Keratinocyte (primary cell): ENCODE measurements at regions not wholly inside any gene's neighbourhood (a gene's known extent, or its start where the extent isn't known, plus 50 kb on each side); places are given as distances from the start of the nearest gene placed in this dataset.
A peak's percentile ranks its signal among the peaks of the same experiment; 100 is the strongest.

Source experiments
- DNase-seq: peaks from one replicate; pipeline ENCODE4 v3.0.0-alpha.2; 2011; ENCODE audit warnings: low read depth, missing footprints, low spot score
- FAIRE-seq: peaks from 2 replicates; lab custom pipeline; 2011; peaks lifted over from hg19 to GRCh38; lab: Jason Lieb, UNC
- H2AFZ ChIP-seq: 2 replicates; pipeline ENCODE4 v1.6.0; 2012; ENCODE audit warnings: low read length, control low read depth, inconsistent platforms; ENCODE audit not compliant: control insufficient read depth
- H3K27ac ChIP-seq: 2 replicates; pipeline ENCODE4 v1.5.1; 2011; ENCODE audit warnings: low read length; ENCODE audit not compliant: control insufficient read depth, insufficient read depth
- H3K27me3 ChIP-seq: 3 replicates; pipeline ENCODE4 v1.6.0; 2011; ENCODE audit warnings: low read length; ENCODE audit not compliant: control insufficient read depth, insufficient read depth; ENCODE audit errors: extremely low read depth
- H3K36me3 ChIP-seq, 2 experiments: 2 replicates in 1 of 2; 3 replicates in 1 of 2; pipeline ENCODE4 v1.5.1; 2011; ENCODE audit warnings: low read length in 2 of 2, mild to moderate bottlenecking in 1 of 2; ENCODE audit not compliant: control insufficient read depth in 2 of 2, insufficient read depth in 2 of 2; ENCODE audit errors: extremely low read depth in 1 of 2
- H3K4me1 ChIP-seq: 3 replicates; pipeline ENCODE4 v1.5.1; 2011; ENCODE audit warnings: low read length; ENCODE audit not compliant: control insufficient read depth, insufficient read depth; ENCODE audit errors: extremely low read depth
- H3K4me2 ChIP-seq: 3 replicates; pipeline ENCODE4 v1.6.0; 2011; ENCODE audit warnings: low read depth, low read length; ENCODE audit not compliant: control insufficient read depth, insufficient read depth; ENCODE audit errors: extremely low read depth
- H3K4me3 ChIP-seq, 3 experiments: fragments of 200-600 bp in 1 of 3; sonication (generic) in 1 of 3; 2 replicates in 2 of 3; 3 replicates in 1 of 3; pipeline ENCODE4 v1.5.1; 2011 to 2016; ENCODE audit warnings: low read length in 3 of 3, mild to moderate bottlenecking in 3 of 3, control low read depth in 2 of 3, inconsistent platforms in 1 of 3, low read depth in 1 of 3, mixed read lengths in 1 of 3, mixed run types in 1 of 3, moderate library complexity in 1 of 3; ENCODE audit not compliant: control insufficient read depth in 2 of 3, insufficient read depth in 2 of 3; ENCODE audit errors: extremely low read depth in 1 of 3
- H3K79me2 ChIP-seq: 2 replicates; pipeline ENCODE4 v1.6.0; 2012; ENCODE audit warnings: low read length; ENCODE audit not compliant: control insufficient read depth, insufficient read depth
- H3K9ac ChIP-seq: 3 replicates; pipeline ENCODE4 v1.6.0; 2011; ENCODE audit warnings: low read length; ENCODE audit not compliant: control insufficient read depth, insufficient read depth; ENCODE audit errors: extremely low read depth
- H3K9me1 ChIP-seq: 3 replicates; pipeline ENCODE4 v1.6.0; 2011; ENCODE audit warnings: low read length; ENCODE audit not compliant: control insufficient read depth, insufficient read depth; ENCODE audit errors: extremely low read depth
- H3K9me3 ChIP-seq: 2 replicates; pipeline ENCODE4 v1.5.1; 2012; ENCODE audit warnings: low read depth, low read length; ENCODE audit not compliant: control insufficient read depth
- H4K20me1 ChIP-seq: 3 replicates; pipeline ENCODE4 v1.6.0; 2011; ENCODE audit warnings: low read length; ENCODE audit not compliant: control insufficient read depth, insufficient read depth; ENCODE audit errors: extremely low read depth
- EZH2 ChIP-seq: IDR thresholded peaks from one replicate; pipeline ENCODE4 v1.6.1; 2012; ENCODE audit warnings: inconsistent platforms, mild to moderate bottlenecking, low read length, moderate library complexity
- dilution Hi-C: fragments of 300-500 bp; cut with MboI; formaldehyde crosslinking; loops from one replicate; pipeline ENCODE4 v1.7.0; 2020; ENCODE audit warnings: low sequenced_read_pairs; ENCODE audit not compliant: extremely low pct_ligation_motif_present
- TF ChIP-seq, protein P1 (sequence below), 3 experiments: IDR thresholded peaks in 1 of 3; conservative IDR thresholded peaks in 1 of 3; optimal IDR thresholded peaks in 1 of 3; 2 replicates in 2 of 3; 3 replicates in 1 of 3; pipeline versions ENCODE3 to v1.5.1; 2011; ENCODE audit warnings: low read length in 3 of 3, mild to moderate bottlenecking in 3 of 3, moderate library complexity in 2 of 3, control low read depth in 1 of 3, inconsistent platforms in 1 of 3; ENCODE audit not compliant: insufficient read depth in 2 of 3; ENCODE audit errors: extremely low read depth in 1 of 3

DNA sequence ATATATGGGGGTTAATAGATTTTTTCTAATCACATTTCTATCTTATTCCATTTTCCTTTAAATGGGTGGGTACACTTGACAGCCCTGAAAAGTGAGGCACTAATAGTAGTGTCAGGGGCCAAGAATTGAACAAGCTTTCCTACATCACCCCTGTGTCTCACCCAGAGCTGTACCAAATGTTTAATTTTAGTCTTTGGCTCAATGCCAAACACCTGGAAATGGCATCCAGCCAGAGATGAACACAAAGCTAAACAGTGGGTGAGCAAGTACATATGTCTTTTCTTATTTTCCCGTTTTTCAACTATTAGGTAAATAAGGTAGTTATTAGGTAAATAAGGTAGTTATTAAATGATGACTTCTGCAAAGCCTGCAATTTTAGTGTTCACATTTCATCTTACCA is 276.3 kb upstream of the ERBB4 start:
- Histone ChIP-seq H3K27me3 (no peaks in the 10 kb centered on the region), H3K27ac (no peak overlapping the region), H3K36me3 (no peaks in the 10 kb centered on the region), H4K20me1 (no peaks in the 10 kb centered on the region), H3K9me1 (no peaks in the 10 kb centered on the region), H3K79me2 (no peaks in the 10 kb centered on the region), H3K9ac (no peak overlapping the region), H3K4me3 (no peak overlapping the region), H3K9me3 (no peaks in the 10 kb centered on the region), H3K4me1 (peaks cover 6% of the 10 kb centered on the region), H2AFZ (no peak overlapping the region), H3K4me2 (no peak overlapping the region)
- DNase-seq (no peak), FAIRE-seq (no peak)
- TF ChIP-seq, protein P1, sequence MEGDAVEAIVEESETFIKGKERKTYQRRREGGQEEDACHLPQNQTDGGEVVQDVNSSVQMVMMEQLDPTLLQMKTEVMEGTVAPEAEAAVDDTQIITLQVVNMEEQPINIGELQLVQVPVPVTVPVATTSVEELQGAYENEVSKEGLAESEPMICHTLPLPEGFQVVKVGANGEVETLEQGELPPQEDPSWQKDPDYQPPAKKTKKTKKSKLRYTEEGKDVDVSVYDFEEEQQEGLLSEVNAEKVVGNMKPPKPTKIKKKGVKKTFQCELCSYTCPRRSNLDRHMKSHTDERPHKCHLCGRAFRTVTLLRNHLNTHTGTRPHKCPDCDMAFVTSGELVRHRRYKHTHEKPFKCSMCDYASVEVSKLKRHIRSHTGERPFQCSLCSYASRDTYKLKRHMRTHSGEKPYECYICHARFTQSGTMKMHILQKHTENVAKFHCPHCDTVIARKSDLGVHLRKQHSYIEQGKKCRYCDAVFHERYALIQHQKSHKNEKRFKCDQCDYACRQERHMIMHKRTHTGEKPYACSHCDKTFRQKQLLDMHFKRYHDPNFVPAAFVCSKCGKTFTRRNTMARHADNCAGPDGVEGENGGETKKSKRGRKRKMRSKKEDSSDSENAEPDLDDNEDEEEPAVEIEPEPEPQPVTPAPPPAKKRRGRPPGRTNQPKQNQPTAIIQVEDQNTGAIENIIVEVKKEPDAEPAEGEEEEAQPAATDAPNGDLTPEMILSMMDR (optimal IDR thresholded peaks at IDR 0.05 in 1 of 3, IDR thresholded peaks at IDR 0.05 in 1 of 3, conservative IDR thresholded peaks at IDR 0.05 in 1 of 3; ENCODE audit: extremely low read depth in 1 of 3, insufficient read depth in 2 of 3, low read length in 3 of 3), result no peak
- no peak for TF ChIP-seq EZH2
- dilution Hi-C loops, result no loop called here

DNA sequence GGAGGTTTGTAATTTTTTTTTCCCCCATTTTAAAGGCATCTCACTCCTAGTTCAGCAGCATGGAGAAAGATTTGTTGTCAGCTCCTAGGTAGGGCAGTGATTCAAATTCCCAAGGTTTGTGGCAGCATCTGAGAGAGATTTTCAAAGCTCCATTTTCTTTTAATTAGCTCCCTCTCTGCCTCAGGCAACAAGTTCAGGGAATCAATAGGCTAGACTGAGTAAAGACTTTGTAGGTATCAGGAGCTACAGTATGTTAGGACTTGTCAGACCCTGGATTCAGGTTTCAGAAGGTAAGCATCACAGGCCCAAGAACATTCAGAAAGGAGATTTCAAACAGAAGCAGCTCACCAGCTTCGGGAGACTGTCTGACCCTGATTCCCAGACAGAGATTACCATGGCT is 273.3 kb upstream of the ERBB4 start:
- Histone ChIP-seq H2AFZ (peak overlapping the region; percentile 90), H3K36me3 (no peaks in the 10 kb centered on the region), H3K9ac (no peak overlapping the region), H3K4me3 (no peak overlapping the region), H3K4me2 (peak overlapping the region; percentile 6), H3K9me3 (no peaks in the 10 kb centered on the region), H3K27ac (no peak overlapping the region), H3K27me3 (no peaks in the 10 kb centered on the region), H3K4me1 (peaks cover 6% of the 10 kb centered on the region), H3K9me1 (no peaks in the 10 kb centered on the region), H3K79me2 (no peaks in the 10 kb centered on the region), H4K20me1 (no peaks in the 10 kb centered on the region)
- FAIRE-seq, result no peak
- no peak for DNase-seq
- dilution Hi-C loops, result no loop called here
- TF ChIP-seq EZH2, result no peak
- TF ChIP-seq, protein P1 (optimal IDR thresholded peaks at IDR 0.05 in 1 of 3, IDR thresholded peaks at IDR 0.05 in 1 of 3, conservative IDR thresholded peaks at IDR 0.05 in 1 of 3; ENCODE audit: extremely low read depth in 1 of 3, insufficient read depth in 2 of 3, low read length in 3 of 3), result no peak
